H1 (cell line): ENCODE measurements at regions not wholly inside any gene's neighbourhood (a gene's known extent, or its start where the extent isn't known, plus 50 kb on each side); places are given as distances from the start of the nearest gene placed in this dataset.
A peak's percentile ranks its signal among the peaks of the same experiment; 100 is the strongest.

Experiments
- BCL11A ChIP-seq, 2 experiments: IDR thresholded peaks; one replicate each; pipeline ENCODE4 v1.6.1; 2011; ENCODE audit warnings: low read depth in 2 of 2, low read length in 2 of 2, mild to moderate bottlenecking in 2 of 2
- CBX5 ChIP-seq: fragments of 300-800, 300-1000 bp; sonication (generic); IDR thresholded peaks from 2 replicates; pipeline ENCODE4 v1.7.1; 2016; ENCODE audit warnings: antibody characterized with exemption, low read length, low read depth
- CBX8 ChIP-seq: fragments of 300-800, 300-1000 bp; sonication (generic); IDR thresholded peaks from 2 replicates; pipeline ENCODE4 v1.7.1; 2016; ENCODE audit warnings: low read depth, low read length, borderline replicate concordance
- CEBPB ChIP-seq: IDR thresholded peaks from 2 replicates; pipeline ENCODE4 v1.6.1; 2012; ENCODE audit warnings: low read depth, low read length
- CHD2 ChIP-seq: IDR thresholded peaks from 2 replicates; pipeline ENCODE4 v1.6.1; 2012; ENCODE audit warnings: low read length, improper control_type of control experiment
- CTBP2 ChIP-seq: IDR thresholded peaks from 2 replicates; pipeline ENCODE4 v1.7.0; 2011; ENCODE audit warnings: borderline replicate concordance, mild to moderate bottlenecking, moderate library complexity, mixed read lengths, low read length; ENCODE audit not compliant: insufficient read depth, insufficient read length
- EP300 ChIP-seq, 2 experiments: IDR thresholded peaks; 1 replicate in 1 of 2; 2 replicates in 1 of 2; pipeline ENCODE4 v1.6.1; 2011 to 2012; ENCODE audit warnings: low read depth in 2 of 2, low read length in 2 of 2, mild to moderate bottlenecking in 2 of 2, borderline replicate concordance in 1 of 2, inconsistent platforms in 1 of 2, moderate library complexity in 1 of 2
- GABPA ChIP-seq: IDR thresholded peaks from 2 replicates; pipeline ENCODE4 v1.6.1; 2011; ENCODE audit warnings: mild to moderate bottlenecking, low read length, moderate library complexity, borderline replicate concordance; ENCODE audit not compliant: insufficient read depth
- JUN ChIP-seq: IDR thresholded peaks from 2 replicates; pipeline ENCODE4 v1.6.1; 2011; ENCODE audit warnings: low read depth, mild to moderate bottlenecking, improper control_type of control experiment, low read length
- SAP30 ChIP-seq: fragments of 300-600 bp; sonication (generic); IDR thresholded peaks from 2 replicates; pipeline ENCODE4 v1.7.1; 2012; ENCODE audit warnings: low read length, moderate library complexity, mild to moderate bottlenecking, inconsistent platforms; ENCODE audit not compliant: insufficient read depth, insufficient replicate concordance
- SP1 ChIP-seq: IDR thresholded peaks from 2 replicates; pipeline ENCODE4 v1.6.1; 2011; ENCODE audit warnings: low read depth, low read length
- SP4 ChIP-seq: IDR thresholded peaks from 2 replicates; pipeline ENCODE4 v1.6.1; 2012; ENCODE audit warnings: low read length, inconsistent platforms
- SRF ChIP-seq: IDR thresholded peaks from 2 replicates; pipeline ENCODE4 v1.6.1; 2011; ENCODE audit warnings: mild to moderate bottlenecking, low read depth, low read length, moderate library complexity
- TAF7 ChIP-seq: optimal IDR thresholded peaks from 2 replicates; pipeline ENCODE3; 2011; ENCODE audit warnings: low read depth, mild to moderate bottlenecking, inconsistent platforms, low read length, moderate library complexity, borderline replicate concordance
- TEAD4 ChIP-seq: IDR thresholded peaks from 2 replicates; pipeline ENCODE4 v1.6.1; 2012; ENCODE audit warnings: low read depth, low read length, inconsistent platforms, mixed read lengths
- TF ChIP-seq, protein P1 (sequence below): IDR thresholded peaks from 2 replicates; pipeline ENCODE4 v1.6.1; 2011; ENCODE audit warnings: low read length, improper control_type of control experiment
- TF ChIP-seq, protein P2 (sequence below), 3 experiments: IDR thresholded peaks; 1 replicate in 2 of 3; 2 replicates in 1 of 3; pipeline versions ENCODE4 v1.5.1 to v1.6.1; 2011; ENCODE audit warnings: low read length in 3 of 3, mild to moderate bottlenecking in 3 of 3, inconsistent platforms in 2 of 3, low read depth in 1 of 3, moderate library complexity in 1 of 3; ENCODE audit not compliant: insufficient read depth in 1 of 3; ENCODE audit errors: control extremely low read depth in 1 of 3
- TF ChIP-seq, protein P3 (sequence below): IDR thresholded peaks from 2 replicates; pipeline ENCODE4 v1.6.1; 2012; ENCODE audit warnings: low read length, inconsistent platforms

DNA sequence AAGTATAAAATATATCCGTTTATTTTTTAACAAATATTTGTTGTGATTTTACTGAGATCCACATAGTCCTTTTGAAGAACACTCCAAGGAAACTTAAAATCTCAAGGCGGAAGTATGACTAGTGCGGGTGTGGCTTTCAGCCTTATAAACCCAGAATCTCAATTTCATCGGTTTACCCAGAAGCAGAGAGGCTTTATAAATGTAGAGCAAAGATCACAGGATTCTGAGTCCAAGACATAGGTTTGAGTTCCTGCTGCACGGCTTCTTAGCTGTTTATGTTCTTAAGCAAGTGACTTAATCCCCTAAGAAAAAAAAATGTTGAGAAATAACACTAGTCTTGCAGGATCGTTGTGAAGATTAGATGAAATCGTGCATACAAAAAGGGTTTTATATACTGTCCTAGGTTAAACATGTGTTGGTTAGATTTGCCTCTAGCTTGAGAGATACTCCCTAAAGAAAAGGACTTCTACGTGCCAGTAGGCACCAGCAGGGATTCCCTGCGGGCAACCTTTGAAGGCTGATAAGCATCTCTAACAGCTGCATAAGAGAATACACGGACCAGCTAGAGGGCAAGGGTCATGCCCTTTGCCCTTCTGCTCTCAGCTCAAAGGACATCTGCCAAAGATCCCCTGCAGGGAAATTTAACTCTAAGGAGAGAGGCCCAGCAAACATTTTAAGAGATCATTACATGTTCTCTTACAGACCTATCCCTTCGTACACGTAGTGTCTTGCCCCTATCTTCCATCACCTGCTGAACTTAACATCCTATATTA, 130.4 kb upstream of the MIR17HG start (continued):
- no peak for TF ChIP-seq CBX5
- no peak for TF ChIP-seq JUN
- no peak for TF ChIP-seq SAP30
- TF ChIP-seq BCL11A (IDR thresholded peaks at IDR 0.05; ENCODE audit: low read depth in 2 of 2, low read length in 2 of 2) = no peak
- no peak for TF ChIP-seq SP4
- TF ChIP-seq, protein P1, sequence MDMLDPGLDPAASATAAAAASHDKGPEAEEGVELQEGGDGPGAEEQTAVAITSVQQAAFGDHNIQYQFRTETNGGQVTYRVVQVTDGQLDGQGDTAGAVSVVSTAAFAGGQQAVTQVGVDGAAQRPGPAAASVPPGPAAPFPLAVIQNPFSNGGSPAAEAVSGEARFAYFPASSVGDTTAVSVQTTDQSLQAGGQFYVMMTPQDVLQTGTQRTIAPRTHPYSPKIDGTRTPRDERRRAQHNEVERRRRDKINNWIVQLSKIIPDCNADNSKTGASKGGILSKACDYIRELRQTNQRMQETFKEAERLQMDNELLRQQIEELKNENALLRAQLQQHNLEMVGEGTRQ = no peak
- TF ChIP-seq CTBP2 = no peak
- TF ChIP-seq CBX8 = no peak
- TF ChIP-seq, protein P2, sequence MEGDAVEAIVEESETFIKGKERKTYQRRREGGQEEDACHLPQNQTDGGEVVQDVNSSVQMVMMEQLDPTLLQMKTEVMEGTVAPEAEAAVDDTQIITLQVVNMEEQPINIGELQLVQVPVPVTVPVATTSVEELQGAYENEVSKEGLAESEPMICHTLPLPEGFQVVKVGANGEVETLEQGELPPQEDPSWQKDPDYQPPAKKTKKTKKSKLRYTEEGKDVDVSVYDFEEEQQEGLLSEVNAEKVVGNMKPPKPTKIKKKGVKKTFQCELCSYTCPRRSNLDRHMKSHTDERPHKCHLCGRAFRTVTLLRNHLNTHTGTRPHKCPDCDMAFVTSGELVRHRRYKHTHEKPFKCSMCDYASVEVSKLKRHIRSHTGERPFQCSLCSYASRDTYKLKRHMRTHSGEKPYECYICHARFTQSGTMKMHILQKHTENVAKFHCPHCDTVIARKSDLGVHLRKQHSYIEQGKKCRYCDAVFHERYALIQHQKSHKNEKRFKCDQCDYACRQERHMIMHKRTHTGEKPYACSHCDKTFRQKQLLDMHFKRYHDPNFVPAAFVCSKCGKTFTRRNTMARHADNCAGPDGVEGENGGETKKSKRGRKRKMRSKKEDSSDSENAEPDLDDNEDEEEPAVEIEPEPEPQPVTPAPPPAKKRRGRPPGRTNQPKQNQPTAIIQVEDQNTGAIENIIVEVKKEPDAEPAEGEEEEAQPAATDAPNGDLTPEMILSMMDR (IDR thresholded peaks at IDR 0.05; ENCODE audit: control extremely low read depth in 1 of 3, insufficient read depth in 1 of 3, low read depth in 1 of 3, low read length in 3 of 3) = no peak
- no peak for TF ChIP-seq SRF
- no peak for TF ChIP-seq CEBPB
- TF ChIP-seq TEAD4 = no peak
- no peak for TF ChIP-seq GABPA
- TF ChIP-seq CHD2 = 0 out of 2 replicates have a peak, but pooled peaks have one; percentile 55
- TF ChIP-seq SP1 = no peak
- TF ChIP-seq, protein P3, sequence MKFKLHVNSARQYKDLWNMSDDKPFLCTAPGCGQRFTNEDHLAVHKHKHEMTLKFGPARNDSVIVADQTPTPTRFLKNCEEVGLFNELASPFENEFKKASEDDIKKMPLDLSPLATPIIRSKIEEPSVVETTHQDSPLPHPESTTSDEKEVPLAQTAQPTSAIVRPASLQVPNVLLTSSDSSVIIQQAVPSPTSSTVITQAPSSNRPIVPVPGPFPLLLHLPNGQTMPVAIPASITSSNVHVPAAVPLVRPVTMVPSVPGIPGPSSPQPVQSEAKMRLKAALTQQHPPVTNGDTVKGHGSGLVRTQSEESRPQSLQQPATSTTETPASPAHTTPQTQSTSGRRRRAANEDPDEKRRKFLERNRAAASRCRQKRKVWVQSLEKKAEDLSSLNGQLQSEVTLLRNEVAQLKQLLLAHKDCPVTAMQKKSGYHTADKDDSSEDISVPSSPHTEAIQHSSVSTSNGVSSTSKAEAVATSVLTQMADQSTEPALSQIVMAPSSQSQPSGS = no peak
- TF ChIP-seq TAF7 = no peak
- no peak for TF ChIP-seq EP300 (IDR thresholded peaks at IDR 0.05; ENCODE audit: borderline replicate concordance in 1 of 2, low read depth in 2 of 2, low read length in 2 of 2)
